ENCODE measurements at regions not wholly inside any gene's neighbourhood (a gene's known extent, or its start where the extent isn't known, plus 50 kb on each side); places are given as distances from the start of the nearest gene placed in this dataset.
"Not testable (repeated sequence)": the region's sequence is repeated elsewhere in the genome, so short reads cannot be mapped to it uniquely, and the experiment has no call there.

DNA sequence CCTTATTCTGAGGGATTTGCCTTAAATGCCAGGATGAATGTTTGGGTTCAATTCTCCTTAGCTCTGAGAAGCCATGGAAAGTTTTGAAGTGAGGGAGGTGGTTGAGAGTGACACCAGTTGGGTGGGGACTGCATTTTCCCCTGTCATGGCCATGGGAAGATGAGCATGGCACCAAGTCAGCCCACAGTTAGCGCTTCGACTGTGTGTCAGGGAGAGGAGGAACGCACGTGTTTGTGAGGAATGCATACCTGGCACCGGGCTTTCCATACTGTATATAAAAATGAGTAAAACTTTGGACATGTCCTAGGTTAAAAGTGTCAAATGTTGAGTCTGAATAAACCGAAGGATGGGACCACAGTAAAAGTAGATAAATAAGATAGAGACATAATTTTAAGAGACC, 187.5 kb upstream of the KL start:
- no peak for DNase-seq

DNA sequence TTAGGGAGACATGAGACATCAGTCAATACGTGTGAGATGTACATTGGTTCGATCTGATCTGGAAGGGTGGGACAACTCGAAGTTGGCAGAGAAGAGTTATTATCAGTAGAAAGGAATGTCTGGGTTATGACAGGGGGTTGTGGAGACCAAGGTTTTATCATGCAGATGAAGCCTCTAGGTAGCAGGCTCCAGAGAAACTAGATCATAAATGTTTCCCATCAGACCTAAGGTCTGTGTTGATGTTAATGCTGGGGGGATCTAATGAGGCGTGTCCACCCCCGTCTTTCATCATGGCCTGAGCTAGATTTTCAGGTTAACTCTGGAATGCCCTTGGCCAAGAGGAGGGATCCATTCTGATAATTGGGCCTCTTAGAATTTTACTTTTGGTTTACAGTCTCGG, 187.0 kb upstream of the KL start:
- no peak for DNase-seq

DNA sequence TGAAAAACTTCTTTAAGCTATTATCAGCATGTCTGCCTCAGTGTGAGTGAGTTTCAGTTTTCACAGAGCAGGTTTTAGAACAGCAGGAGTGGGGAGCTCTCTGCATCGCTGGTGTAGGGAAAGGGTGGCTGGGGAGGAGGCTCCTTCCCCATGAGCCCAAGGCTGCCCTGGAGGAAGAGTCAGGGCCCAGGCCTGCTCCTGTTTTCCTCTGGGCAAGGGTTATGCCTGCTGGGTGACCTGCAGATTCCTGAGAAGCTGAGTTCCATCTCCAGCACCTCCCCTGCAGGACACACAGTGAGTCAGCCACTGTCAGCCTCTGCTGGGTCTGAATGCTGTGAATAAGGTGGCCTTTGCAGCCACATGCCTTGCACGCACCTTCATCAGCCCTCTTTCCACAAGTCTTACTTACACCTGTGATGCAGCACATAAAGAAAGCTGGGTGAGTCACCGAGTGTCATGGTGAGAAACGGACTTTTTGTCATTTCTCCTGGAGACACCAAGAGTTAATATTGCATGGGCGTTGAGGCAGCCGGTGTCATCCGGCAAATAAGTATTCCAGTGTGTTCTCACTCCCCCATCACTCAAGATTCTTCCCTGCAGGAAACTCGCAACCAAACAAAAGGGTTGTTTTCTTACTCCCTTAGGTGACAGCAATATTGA, 186.4 kb upstream of the KL start:
- no peak for DNase-seq

DNA sequence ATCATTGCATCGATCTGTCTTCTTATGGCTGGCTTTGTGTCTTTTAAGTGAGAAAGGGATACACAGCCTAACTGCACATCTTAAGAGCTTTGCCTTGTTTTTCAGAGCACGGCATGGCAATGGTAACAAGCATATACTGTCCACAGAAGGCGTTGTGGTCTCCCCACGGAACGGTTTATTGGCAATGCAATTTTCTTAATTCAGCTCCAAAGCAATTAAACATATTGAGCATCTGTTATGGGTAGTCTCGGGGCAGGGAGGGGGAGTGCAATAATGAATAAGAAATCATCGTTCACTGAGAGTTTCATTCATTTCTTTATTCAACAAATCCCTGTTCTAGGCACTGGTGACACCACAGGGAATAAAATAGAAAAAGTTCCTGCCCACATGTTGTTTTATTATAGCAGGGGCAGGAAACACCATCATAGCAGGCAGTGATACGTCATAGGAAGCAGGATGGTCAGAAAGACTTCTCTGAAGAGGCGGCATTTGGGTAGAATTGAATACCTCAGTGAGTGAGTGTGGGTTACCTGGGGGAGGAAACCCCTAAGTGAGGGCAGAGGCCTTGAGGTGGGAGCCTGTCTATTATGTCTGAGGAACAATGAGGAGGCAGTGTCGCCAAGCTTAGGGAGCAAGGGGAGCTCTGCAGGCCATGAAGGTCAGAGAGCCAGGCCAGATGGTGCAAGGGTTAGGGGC, 185.7 kb upstream of the KL start:
- no peak for DNase-seq

DNA sequence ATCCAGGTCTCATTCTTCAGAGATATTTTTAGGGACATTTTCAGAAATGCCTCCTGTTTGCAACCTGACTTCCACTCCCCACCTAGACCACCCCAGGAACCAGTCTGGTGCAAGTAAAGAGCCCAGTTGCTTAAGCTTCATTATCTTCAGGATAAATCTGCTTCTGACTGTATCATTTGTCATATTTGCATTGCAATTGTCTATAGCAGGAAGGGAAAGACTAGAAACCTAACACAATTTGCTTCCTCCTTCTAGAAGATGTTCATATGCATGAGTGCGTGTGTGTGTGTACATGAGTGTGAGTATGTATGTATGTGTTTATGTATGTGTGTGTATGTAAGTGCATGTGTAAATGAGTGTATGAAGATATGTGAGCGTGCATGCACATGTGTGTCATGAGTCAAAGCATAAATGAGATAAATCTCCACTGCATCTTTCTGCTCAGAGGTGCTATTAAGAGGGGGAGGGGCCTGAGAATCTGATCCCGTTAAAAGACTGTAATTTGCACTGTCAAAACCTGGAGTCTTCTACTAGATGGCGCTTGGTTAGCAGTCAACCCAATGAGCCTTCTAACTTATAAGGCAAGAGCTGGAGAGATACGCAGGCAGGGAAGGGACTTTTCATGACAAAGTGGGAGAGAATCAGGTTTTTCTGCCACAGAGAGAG, 178.8 kb upstream of the KL start:
- no peak for DNase-seq

DNA sequence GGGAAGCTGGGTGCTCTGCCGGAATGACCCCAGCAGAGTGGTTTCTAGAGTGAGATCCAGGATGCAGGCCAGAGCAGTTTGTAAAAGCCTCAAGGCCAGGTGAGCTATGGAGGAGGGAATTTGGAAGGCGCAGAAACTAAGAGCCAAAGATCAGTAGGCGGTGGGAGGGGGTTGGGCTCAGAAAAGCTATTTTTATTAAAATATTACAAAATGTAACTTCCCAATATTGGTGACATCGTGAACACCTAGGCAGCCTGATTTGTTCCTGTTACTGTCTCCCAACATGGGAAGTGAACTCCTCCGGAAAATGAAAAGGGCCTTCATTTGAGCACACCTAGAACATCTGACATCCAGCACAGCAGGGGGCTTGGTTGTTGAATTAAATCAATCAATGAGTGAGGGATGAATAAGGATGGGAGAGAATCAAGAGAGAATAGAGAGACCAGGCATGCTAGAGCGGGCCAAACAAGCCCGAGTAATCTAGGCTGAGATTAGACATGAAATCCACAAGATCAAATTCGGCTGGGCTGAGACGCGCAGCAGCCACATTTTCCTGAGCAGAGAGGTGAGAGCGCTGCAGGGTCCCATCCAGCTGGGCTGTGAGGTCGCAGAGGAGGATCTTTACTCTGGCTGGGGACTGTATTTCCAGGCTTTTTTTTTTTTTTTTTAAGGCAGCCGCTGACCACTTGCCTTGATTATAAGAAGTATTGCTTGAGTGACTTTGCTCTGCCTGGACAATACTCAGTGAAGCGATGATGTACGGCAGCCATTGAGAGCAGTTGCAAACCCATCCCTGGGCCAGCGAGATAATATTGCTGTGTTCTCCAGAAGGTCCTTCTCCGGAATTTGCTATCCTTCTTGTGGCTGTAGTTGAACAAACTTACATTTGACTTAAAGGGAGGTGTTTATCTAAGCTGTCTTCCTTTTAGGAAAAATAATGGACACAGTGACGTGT, 178.0 kb upstream of the KL start:
- DNase-seq: no peak

DNA sequence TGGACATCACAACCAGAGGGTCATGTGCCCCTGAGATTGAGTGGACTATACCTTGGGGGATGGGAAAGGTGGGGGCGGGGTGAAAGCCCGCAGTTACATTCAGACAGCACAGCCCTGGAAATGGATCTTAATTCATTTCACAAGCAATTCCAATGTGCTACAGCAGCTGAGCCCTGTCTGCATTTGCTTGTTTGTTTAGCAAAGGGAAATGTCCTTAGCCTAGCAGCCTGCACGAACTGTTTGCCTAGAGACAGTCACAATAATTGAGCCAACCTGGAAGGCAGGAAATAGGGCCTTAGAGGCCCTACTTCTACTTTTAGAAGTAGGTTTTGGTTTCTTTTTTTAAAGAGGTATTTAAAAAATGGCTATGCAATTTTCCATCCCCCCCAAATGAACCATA, 177.3 kb upstream of the KL start:
- peak in 1 of 2 donors; percentile 52 for DNase-seq

DNA sequence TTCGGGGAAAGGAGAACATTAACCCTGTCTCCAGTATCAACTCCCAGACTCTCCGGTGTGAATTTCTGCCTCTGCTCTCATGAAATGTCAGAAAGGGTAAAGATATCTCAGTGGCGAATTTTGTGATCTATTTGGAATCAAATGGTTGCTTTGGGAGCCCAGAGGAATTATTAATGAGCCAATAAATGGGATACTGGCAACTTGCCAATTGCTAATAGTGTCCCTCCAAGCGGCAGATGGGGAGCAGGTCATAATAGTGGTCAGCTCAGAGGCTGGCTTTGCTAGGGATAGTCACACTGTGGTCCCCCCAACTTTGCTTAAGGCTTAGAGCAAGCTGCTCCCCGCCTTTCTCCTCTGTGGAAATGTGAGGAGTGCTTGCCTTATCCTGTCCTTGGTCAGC, 176.1 kb upstream of the KL start:
- DNase-seq: no peak

DNA sequence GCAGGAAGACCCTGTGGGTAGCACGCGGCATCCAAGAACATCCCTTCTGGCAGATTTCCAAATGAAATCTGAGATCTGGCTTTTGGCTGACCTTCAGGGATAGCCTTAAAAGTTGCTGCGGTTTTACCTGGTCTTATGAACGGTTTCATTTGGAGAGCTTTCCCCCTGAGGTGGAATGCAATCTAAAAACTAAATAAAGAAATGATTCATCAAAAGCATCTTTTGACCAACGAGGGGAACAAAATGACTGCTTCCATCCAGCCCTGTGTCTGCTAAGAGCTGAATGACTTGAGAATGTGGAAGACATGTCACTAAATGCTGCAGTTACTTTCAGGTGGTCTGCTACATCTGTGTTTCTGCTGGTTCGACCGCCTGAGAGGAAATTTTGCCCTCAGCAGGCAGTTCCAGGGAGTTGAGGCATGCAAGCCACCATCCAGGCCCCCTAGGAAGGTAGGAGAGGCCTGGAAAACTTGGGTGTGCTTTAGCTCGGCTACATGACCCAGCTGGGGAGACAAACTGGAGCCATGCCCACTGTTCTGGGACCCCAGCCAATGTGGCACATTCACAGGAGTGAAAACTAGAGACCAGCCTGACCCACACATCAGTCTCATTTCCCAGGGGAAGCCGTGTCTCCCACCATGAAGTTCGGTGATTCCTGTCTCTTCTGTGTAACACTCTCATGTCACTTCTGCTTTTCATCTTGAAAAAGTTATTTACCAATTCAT, 175.1 kb upstream of the KL start:
- no peak for DNase-seq

DNA sequence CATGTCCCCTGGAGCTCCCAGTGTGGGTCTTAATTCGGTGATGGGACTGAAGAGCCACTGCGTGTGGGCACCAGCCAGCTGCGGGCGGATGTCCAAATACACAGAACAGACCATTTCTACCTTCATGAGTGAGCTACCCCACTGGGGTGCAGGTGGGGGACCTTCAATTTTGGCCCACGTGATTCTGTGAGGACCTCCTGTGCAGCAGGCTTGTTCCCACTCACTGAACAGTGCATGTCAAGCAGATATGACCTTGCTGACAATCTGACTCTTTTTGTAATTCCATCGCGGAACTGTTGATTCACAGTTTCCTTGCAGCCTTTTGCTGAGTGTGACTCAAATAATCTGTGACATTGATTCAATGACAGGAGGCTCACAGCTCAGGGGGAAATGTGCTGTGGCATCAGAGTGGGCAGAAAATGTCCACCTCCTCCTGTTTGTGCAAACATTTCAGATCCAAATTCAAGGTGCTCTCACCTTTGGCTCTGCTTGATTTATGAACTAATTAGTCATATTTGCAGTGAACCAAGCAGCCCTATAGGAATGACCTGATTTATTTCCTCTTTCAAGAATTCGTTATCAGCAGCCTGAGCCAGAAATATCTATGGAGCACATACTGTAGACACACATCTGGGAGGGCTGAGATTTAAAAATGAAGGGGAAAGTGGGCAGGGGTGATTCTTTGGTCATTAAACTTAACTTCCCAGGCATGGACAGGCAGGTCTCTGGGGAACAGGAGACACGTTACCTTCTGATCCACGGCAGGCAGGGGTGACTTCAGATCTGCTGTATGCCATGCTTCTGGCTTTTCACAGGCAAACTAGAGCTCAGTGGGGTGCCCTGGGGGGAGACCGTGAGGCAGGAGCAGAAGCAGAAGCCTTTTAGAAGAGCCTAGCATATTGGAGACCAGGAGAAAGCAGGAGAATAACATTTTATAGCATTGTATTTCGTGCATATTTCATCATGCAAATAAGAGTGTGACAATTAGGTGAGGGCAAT, 170.0 kb upstream of the KL start:
- DNase-seq: no peak

DNA sequence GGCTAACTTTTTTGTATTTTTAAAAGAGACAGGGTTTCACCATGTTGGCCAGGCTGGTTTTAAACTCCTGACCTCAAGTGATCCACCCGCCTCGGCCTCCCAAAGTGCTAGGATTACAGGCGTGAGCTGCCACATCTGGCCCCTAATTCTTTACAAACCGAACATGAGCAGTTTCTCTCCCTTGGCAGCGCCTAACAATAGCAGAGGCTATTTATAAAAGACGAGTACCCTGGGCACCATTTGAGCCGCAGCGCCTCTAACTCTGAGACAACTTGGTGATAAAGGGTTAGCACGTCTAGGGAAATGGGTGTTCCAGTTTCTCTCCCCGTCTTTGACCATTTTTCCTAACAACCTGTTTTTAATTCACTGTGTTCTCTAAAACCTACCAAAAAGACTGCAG, 168.2 kb upstream of the KL start:
- not testable (repeated sequence) for DNase-seq

DNA sequence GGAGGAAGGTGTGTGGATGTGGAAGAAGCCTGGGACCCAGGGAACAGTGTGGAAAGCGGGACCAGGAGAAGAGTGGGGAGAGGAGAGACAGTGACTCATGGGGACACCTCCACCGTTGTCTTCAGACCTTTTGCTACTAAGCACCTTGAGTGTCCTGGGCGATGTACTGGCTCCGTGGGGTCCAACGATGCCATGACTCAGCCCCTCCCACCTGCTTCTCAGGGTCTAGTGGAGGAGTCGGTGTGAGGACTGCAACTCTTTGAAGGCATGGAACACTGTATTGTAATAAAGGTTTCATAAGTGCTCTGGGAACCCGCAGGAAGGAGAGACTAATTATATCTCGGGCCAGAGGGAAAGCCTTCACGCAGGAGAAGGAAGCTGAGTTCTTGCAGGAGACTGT, 166.9 kb upstream of the KL start:
- DNase-seq: no peak

DNA sequence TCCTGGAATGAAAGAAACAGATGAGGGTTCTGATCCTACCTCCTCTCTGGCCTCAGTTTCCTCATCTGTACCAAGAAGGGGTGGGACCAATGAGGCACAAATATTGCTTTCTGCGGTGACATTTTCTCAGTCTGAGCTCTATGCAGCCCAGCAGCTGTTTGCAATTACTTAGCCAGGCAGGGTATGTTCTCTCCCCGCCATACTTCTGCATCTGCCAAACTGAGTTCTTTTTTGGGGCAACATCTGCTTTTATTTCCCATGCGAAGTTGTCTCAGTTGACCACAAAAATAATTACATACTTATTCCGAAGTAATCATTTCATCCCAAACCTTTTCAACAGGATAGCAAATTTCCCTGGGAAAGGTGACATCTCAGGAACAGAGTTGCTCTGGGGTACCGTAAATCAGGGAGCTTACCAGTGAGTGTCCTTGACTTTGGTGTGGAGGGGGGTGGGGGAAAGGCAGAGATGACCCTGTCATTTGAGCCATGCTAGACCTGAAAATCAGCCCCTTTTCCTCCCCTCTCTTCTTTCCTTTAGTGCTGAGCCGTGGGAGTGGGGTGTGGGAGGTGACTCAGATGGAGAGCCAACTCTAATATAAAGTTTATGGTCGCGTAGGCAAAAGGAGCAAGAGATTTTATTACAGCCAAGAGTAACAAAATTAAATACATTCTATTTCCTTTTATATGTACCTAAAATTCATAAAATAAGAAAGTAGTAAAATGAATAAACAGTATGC, 165.7 kb upstream of the KL start:
- DNase-seq: no peak

DNA sequence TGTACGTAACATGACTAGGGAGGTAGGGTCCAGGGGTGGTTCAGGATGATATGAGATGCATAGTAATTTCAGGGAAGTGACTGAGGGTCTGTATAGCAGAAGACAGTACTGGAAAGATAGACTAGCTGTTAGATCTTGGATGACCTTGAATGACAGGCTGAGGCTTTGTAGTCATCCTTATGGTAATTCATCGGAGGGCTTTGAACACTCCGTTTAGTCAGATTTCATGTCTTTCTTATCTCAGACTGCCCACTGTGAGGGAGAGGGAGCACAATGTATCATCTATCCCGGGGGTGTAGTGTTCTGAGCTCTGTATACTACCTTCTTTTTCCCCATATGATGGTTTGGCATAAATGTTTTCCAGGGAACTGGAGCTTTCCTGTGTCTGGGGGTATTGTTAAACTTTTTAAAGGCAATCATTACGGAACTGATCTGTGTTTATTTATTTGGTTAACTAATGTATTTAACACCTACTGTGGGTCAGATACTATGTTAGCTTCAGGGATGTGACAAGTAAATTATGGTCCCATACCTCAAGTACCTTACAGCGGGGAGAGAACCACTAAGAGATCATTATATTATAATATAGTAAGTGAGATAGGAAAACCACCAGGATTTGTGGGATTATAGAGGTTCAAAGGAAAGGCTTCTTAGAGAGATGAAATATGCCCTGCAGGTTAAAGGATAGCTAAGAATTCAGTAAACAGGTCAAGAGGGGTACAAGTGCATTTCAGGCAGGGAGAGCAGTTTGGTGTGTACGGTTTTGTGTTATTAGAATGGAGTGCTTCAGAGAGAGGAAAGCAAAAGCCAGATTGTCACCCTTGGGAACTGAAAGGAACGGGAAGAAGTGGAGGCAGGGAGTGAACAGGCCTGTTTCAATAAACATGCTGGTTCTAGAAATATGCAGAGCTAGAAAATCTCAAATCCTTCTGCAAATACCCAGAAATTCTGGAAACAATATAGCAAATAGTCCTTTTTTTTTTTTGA, 164.8 kb upstream of the KL start:
- DNase-seq: no peak

DNA sequence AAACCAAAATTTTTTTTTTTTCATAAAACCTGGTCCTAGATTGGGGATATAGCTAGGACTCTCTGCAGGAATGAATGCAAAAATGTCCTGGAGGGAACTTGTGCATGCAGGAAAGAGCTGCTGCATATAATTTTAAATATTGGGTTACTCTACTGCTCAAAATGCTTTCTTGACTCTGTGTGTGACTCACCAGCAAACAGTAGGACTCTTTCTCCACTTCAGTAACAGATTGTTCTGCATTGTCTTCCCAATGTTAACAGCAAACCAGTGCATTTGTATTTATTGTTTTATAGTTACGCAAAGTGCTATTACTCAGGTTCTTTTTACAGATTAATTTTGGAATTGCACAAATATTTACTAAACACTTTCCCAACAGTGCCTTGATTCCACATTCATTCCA, 163.7 kb upstream of the KL start:
- no peak for DNase-seq

DNA sequence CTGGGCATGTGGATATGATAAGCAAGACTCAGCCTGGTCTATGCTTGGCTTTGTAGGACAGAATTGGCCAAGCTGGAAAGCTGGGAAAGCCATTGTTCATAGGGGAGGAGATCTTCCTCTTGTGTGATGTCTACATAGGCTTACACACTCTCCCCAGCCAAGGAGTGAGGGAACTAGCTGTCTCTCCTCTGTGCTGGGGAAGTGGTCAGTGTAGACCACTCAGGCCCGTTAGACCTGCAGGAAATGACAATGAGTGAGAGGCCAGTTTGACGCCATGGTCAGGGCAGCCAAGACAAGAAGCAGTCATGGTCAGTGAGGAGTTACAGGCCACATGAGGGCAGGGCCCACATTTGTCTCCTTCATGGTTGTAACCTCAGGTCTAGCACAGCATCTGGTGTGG, 159.1 kb upstream of the KL start:
- DNase-seq: no peak

DNA sequence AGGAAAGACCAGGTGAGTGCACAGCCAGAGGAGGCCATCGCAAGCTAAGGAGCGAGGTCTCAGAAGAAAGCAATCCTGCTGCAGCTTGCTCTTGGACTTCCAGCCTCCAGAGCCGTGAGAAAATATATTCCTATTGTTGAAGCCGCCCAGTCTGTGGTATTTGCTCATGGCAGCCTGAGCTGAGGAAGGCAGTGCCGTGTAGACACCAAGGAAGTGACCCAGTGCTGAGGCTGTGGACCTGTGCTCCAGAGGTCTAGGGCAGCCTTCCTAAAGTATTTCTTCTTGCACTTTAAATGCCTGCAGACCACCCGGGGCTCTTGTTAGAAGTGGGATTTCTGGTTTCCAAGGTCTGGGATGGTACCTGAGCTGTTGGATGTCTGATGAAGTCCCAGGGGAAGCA, 158.5 kb upstream of the KL start:
- DNase-seq: no peak

DNA sequence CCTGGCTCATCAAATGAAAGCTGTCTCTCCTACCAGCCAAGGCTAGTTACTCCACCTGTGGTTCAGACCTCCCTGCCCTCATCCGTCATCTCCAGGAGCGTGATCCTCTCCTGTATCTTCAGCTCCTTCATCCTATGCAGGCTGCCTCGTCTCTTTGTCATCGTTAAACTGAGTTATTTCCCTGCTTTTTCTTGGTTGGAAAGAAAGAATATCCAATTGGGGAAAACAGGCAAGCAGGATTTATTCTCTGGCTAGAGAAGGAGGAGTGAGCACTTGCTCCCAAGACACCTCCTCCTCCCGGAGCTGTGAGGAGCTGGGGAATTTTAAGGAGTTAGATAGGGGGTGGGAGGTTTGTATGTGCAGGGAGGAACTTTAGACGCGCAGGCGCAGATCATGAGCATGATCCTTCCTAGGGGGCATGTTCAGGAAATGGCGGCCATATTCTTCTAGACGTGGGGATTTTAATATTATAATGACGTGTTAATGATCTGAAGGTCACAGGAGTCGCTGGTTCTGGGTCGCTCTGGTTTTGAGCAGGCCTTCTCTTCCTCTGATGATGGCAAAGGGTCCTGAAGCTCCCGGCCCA, 156.4 kb upstream of the KL start:
- DNase-seq: no peak

DNA sequence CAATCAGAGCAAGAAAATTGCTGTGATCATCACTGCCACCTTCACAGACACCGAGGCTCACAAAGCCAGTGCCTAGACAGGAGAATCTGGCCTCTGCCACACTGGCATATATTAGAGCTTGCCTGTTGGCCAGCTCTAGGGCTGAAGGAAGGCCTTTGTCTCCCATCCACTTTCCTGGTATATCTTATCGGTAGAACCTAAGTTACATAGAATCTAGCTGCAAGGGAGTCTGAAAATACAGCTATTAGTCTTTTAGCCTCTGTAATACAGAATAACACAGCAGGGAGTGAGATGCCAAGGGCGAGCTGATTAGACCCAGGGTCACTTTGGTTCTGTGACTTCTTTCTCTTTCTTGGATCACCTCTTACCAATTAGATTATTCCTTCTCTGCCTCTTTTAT, 154.9 kb upstream of the KL start:
- no peak for DNase-seq

Measured in bone marrow (tissue), 2 donors.